Astrocyte (in vitro differentiated cells and primary cell): ENCODE measurements at regions not wholly inside any gene's neighbourhood (a gene's known extent, or its start where the extent isn't known, plus 50 kb on each side); places are given as distances from the start of the nearest gene placed in this dataset.

ENCODE experiments used
- CTCF ChIP-seq: IDR thresholded peaks from 2 replicates; pipeline ENCODE4 v1.5.1; 2011; ENCODE audit warnings: low read depth, mild to moderate bottlenecking, inconsistent platforms, low read length, moderate library complexity; ENCODE audit not compliant: insufficient read depth
- EZH2 ChIP-seq: IDR thresholded peaks from 2 replicates; pipeline ENCODE4 v1.6.1; 2012; ENCODE audit warnings: mild to moderate bottlenecking, low read length, inconsistent platforms; ENCODE audit not compliant: insufficient read depth

GRCh38 chr2:12407160-12407559 is 309.6 kb upstream of the TRIB2 start:
- TF ChIP-seq CTCF = no peak
- TF ChIP-seq EZH2 = no peak
